NCI-H345 treated with DMSO at 0.1 percent for 48 hours (cell line): ENCODE measurements at regions not wholly inside any gene's neighbourhood (a gene's known extent, or its start where the extent isn't known, plus 50 kb on each side); places are given as distances from the start of the nearest gene placed in this dataset.

ENCODE experiments used
- DNase-seq: peaks from one replicate; lab custom pipeline; 2025; ENCODE audit not compliant: unreplicated experiment; lab: John Stamatoyannopoulos, UW

GRCh38 chr17:77869041-77869599 is 89.4 kb upstream of the TNRC6C start:
- no peak for DNase-seq

- no peak for DNase-seq
Measured at GRCh38 chr17:77869665-77870132, 88.8 kb upstream of the TNRC6C start.

DNA sequence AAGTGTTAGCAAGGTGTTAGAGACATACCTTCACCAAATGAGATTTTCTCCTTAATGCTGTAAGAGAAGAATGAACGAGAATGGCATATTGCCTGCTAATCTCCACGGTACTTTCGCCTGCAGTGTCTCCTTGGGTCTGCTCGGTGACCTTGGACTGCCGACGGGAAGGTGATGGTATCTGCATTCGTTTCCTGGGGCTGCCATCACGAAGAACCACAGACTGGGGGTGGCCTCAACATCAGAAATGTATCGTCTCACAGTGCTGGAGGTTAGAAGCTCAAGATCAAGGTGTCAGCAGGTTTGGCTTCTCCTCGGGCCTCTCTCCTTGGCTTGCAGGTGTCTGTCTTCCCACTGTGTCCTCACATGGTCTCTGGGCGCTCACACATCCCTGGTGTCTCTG is 86.3 kb upstream of the TNRC6C start:
- DNase-seq, result no peak

DNA sequence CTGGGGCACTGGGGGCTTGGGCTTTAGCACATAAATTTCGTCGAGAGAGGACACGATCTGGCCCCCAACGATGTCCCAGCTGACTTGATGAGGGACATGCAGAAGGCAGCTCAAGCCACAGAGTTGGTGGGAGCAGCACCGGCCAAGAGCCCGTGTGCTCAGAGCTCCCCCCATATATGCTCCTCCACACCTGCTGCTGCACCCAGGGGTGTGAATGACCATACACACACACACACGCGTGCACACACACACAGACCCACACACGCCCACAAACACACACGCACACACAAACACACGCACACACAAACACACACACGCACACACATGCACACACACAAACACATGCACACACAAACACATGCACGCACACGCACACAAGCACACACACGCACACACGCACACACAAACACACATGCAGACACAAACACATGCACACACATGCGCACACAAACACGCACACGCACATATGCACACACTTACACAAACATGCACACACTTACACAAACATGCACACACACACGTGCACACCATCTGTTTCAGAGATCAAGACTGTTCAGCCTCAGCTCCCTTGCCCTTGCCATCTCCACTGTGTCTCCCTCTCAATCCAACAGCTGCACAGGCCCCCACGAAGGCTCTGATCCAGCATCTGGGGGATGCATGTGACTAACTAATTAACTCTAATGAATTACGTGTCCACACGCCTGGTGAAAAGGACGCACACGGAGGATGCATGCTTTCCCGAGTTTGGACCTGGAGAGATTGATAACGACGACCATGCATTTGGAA is 85.6 kb upstream of the TNRC6C start:
- no peak for DNase-seq

DNA sequence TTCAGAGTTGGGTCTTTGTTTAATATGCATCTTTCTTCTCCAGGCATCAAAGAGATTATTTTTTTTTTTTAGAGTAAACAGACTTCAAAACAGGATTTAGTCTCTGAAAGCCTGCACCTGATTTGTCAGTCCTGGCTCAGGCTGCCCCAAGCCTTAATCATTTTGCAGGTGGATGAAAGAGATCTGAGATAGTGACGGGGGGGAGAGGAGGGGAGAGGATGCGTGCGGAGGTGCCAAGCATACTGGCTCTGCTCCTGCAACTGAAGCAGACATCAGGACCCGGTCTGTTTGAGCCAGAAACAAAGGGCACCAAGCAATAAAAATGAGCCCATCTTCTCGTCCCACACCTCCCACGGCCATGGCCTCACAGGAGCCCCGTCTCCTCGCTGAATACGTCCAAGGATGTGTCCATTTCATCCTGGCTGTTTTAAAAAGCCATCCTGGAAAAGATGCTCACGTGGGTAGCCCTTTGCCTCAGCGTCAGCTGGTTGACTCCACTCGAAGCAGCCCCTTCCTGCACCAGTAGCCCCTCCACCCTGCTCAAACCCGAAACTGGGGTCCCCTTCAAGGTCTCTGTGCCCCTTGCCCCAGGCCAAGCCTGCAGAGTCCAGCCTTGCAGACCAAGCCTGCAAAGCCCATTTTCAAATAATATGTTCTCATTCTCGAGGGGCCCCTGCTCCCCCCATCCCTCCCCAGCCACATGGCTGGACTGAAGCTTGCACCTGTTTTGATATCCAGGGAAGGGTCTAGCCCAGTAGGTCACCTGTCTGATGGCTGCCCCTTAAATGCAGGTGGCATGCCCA is 84.8 kb upstream of the TNRC6C start:
- DNase-seq, result no peak

GRCh38 chr17:77874303-77875050 is 84.0 kb upstream of the TNRC6C start:
- no peak for DNase-seq

DNA sequence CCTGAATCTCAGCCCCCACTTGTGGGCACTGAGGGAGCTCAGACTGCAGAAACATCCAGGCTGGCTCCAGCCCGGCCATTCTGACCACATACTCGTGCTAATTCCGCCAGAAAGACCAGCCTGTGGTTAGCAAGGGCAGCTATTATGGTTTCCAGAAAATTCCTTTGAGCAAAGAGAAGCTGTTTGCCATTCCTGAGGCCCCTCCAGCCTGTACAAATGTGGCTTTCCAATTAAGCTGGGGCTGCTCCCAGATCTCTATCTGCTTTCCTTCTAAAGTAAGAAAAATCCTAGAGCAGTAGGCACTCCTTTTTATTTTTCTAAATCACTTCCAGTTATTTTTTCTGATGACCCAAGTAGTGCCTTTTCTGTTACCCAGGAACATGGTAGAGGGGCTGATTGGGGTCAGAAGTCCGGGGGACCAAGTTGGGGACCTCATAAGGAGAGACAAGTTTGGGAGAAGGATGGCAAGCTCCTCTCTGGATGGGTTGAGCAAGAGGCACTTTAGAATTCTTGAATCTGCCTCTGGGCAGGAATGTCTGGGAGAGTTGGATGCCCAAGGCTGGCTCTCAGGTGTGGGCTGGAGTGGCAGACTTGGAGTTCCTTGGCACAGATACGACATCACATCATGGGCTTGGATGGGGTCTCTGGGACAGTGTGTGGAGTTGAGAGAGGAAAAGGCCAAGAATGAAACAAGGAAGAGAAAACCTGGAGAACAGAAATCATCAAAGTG is 83.3 kb upstream of the TNRC6C start:
- no peak for DNase-seq

- DNase-seq, result no peak
Measured at GRCh38 chr17:77875881-77876509, 82.5 kb upstream of the TNRC6C start.

- DNase-seq, result no peak
Measured at GRCh38 chr17:77877036-77877435, 81.5 kb upstream of the TNRC6C start.

- no peak for DNase-seq
Measured at GRCh38 chr17:77877646-77878355, 80.7 kb upstream of the TNRC6C start.

DNA sequence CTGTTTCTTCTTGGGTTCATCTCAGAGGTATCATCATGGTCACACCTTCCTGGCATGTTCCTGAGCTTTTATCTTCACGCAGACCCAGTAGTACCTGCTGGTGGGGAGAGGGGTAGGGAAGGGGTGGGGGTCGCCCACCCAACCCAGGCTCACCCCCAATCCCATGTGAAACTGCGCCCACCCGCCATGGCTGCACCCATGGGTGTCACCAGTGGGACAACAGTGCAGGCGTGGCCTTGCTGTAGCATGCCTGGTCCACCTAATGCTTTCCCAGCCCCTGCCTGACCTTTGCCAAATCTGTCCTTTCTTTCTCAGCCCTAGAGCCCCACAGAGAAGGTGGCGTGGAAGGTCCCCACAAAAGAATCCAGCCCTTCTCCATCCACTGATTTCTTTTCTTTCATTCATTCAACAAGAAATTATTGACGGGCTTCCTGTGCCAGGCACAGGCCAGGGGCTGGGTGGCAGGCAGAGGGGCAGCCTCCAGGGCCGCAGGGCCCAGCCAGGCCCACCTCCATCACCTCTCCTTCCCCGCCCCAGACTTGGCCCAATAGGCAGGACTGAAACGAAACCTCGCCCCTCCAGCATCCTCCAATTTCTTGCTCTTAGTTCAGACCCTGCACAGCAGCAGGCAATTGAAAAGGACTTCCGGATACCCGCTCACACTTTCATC is 79.1 kb upstream of the TNRC6C start:
- DNase-seq, result no peak

GRCh38 chr17:77879896-77880280 is 78.6 kb upstream of the TNRC6C start:
- DNase-seq, result no peak

GRCh38 chr17:77880711-77881450 is 77.6 kb upstream of the TNRC6C start:
- DNase-seq, result no peak

DNA sequence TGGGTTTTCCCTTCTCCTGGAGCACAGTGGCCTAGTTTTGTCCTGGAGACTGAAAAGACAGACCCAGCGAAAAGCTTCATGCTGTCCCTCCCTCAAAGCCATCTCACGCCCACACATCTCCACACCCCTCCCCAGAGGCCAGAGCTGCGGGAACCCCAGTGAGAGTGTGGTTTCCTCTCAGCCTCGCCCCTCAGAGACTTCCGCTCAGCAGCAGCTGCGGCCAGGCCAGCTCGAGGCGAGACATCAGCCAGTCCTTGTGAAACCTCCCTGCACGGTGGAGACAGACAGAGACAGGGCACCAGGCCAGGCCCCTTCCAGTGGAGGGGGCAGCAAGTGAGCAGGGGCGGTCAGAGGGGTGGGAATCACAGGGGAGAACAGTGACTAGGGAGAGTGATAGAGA is 77.0 kb upstream of the TNRC6C start:
- no peak for DNase-seq

DNA sequence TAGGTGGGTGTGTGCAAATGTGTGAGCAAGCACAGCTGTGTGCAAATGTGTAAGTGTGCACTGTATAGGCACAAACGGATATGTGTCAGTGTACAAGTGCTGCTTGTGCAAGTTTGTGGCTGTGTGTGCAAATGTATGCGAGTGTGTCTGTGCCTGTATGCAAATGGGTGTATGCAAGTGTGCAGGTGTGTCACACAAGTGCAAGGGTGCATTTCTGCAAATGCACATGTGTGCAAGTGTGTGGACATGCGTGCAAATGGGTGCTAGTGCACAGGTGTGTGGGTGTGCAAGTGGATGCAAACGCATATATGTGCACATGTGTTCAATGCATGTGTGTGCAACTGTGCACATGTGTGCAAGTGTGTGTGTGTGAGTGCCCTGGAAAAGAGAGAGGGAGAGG is 76.5 kb upstream of the TNRC6C start:
- no peak for DNase-seq

GRCh38 chr17:77882481-77883212 is 75.9 kb upstream of the TNRC6C start:
- no peak for DNase-seq

GRCh38 chr17:77883213-77883650 is 75.3 kb upstream of the TNRC6C start:
- no peak for DNase-seq

DNA sequence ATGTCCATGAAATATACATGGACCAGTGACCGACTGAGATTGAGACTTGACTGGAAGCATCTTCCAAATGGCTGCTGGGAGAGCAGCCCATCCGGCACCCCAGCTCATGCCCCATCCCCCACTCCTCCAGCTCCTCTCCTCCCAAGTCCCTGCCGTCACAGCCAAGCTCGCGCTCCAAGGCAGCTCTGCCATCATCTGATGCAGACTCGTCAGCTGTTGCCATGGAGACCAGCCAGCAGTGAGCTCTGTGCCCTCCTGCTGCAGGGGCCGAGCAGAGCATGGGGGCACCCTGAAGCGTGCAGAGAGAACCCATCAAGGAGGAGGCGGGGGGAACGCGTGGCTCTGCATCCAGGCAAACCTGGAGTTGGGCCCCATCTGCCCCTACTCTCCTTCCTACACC is 74.5 kb upstream of the TNRC6C start:
- DNase-seq, result no peak
